ENCODE measurements at regions not wholly inside any gene's neighbourhood (a gene's known extent, or its start where the extent isn't known, plus 50 kb on each side); places are given as distances from the start of the nearest gene placed in this dataset.

- H3K36me3 ChIP-seq (ENCODE audit: control insufficient read depth, insufficient read depth, low read length): no peaks in the 10 kb centered on the region
- no peaks in the 10 kb centered on the region for H3K27me3 ChIP-seq (replicated peaks; ENCODE audit: control insufficient read depth, insufficient read depth, low read length)
- H3K4me3 ChIP-seq (ENCODE audit: low read depth, low read length): no peak overlapping the region
- TF ChIP-seq CTCF (IDR thresholded peaks at IDR 0.05; ENCODE audit: insufficient read depth in 1 of 2, low read depth in 1 of 2, low read length in 1 of 2, severe bottlenecking in 1 of 2, unreplicated experiment in 1 of 2): no peak
- no peaks in the 10 kb centered on the region for H3K9me3 ChIP-seq
- H3K27ac Mint-ChIP-seq (ENCODE audit: unreplicated experiment): no peak overlapping the region
- H3K4me3 Mint-ChIP-seq (ENCODE audit: unreplicated experiment): no peak overlapping the region
- BruUV-seq (replicated peaks): no TSS peak
- H3K36me3 Mint-ChIP-seq (ENCODE audit: insufficient read depth, unreplicated experiment): no peaks in the 10 kb centered on the region
- intact Hi-C loops (cut with micrococcal nuclease; ENCODE audit: unreplicated experiment): no loop called here
- POLR2A ChIA-PET: interaction anchor here (0.7 kb wide), 1 partner anchor 504 kb away, joined by 3 read pairs; no protein-coding TSS in a partner anchor
- H3K4me1 ChIP-seq: no peaks in the 10 kb centered on the region; the same call in 1 of the 2 replicates
- no peaks in the 10 kb centered on the region for H3K9me3 Mint-ChIP-seq (ENCODE audit: unreplicated experiment)
- peaks cover 9% of the 10 kb centered on the region for H3K27me3 Mint-ChIP-seq (ENCODE audit: insufficient read depth, unreplicated experiment)
- CTCF ChIA-PET: no interaction called here
- DNase-seq: no peak
- no peaks in the 10 kb centered on the region for H3K4me1 Mint-ChIP-seq (ENCODE audit: low read depth, unreplicated experiment)
These were observed 280.8 kb upstream of the ROPN1 start for GRCh38 chr3:124272605-124273151.

DNA sequence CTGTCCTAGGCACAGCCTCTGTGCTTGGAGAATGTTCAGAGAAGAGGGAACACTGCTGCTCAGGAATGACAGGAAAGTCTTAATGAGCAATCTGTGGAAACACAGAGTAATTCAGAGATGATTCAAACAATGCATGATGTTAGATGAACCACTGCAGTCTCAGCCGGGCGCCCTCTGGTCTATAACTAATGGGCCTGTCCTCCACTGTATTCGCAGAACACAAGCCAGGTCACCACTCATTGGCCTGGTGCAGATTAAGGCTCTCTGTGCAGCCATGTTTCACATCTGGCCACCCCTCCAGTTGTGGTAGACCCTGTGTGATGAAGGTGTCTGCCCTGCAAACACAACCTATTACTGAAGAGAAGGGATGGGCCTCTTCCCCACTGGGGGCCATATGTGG is 281.7 kb upstream of the ROPN1 start:
- Histone ChIP-seq H3K27me3 (replicated peaks; ENCODE audit: control insufficient read depth, insufficient read depth, low read length) (no peaks in the 10 kb centered on the region), H3K4me3 (ENCODE audit: low read depth, low read length) (no peak overlapping the region), H3K36me3 (ENCODE audit: control insufficient read depth, insufficient read depth, low read length) (no peaks in the 10 kb centered on the region), H3K4me1 (no peaks in the 10 kb centered on the region; the same call in 1 of the 2 replicates), H3K9me3 (no peaks in the 10 kb centered on the region)
- H3K36me3 Mint-ChIP-seq (ENCODE audit: insufficient read depth, unreplicated experiment): no peaks in the 10 kb centered on the region
- no peak overlapping the region for H3K4me3 Mint-ChIP-seq (ENCODE audit: unreplicated experiment)
- intact Hi-C loops (cut with micrococcal nuclease; ENCODE audit: unreplicated experiment): no loop called here
- CTCF ChIA-PET: no interaction called here
- no peaks in the 10 kb centered on the region for H3K9me3 Mint-ChIP-seq (ENCODE audit: unreplicated experiment)
- TF ChIP-seq CTCF (IDR thresholded peaks at IDR 0.05; ENCODE audit: insufficient read depth in 1 of 2, low read depth in 1 of 2, low read length in 1 of 2, severe bottlenecking in 1 of 2, unreplicated experiment in 1 of 2): no peak
- H3K27me3 Mint-ChIP-seq (ENCODE audit: insufficient read depth, unreplicated experiment): peaks cover 9% of the 10 kb centered on the region
- no peaks in the 10 kb centered on the region for H3K4me1 Mint-ChIP-seq (ENCODE audit: low read depth, unreplicated experiment)
- no peak for DNase-seq
- H3K27ac Mint-ChIP-seq (ENCODE audit: unreplicated experiment): no peak overlapping the region
- POLR2A ChIA-PET: no interaction called here
- no TSS peak for BruUV-seq (replicated peaks)

DNA sequence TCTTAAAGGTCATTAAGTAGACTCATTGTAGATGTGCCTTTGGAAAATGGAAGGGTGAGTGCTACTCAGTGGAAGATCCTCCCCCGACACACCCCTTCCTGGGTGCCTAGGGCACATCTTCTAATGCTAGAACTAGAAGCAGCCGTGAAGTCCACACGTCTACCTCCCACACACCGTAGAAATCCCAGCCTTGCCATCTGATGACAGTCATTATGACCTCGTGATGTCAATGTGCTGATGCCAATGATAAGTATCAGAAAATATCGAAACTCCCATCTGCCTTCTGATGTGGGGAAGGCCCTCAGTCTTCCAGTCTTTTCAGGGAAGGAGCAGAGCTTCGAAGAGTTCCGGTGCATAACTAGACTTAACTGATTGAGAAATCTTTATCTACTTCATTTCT is 282.1 kb upstream of the ROPN1 start:
- no peaks in the 10 kb centered on the region for H3K27me3 ChIP-seq (replicated peaks; ENCODE audit: control insufficient read depth, insufficient read depth, low read length)
- ChIA-PET POLR2A (no interaction called here), CTCF (no interaction called here)
- H3K4me3 ChIP-seq (ENCODE audit: low read depth, low read length): no peak overlapping the region
- H3K9me3 ChIP-seq: no peaks in the 10 kb centered on the region
- Mint-ChIP-seq H3K27me3 (ENCODE audit: insufficient read depth, unreplicated experiment) (peaks cover 9% of the 10 kb centered on the region), H3K4me3 (ENCODE audit: unreplicated experiment) (no peak overlapping the region), H3K27ac (ENCODE audit: unreplicated experiment) (no peak overlapping the region), H3K36me3 (ENCODE audit: insufficient read depth, unreplicated experiment) (no peaks in the 10 kb centered on the region), H3K9me3 (ENCODE audit: unreplicated experiment) (no peaks in the 10 kb centered on the region), H3K4me1 (ENCODE audit: low read depth, unreplicated experiment) (no peaks in the 10 kb centered on the region)
- intact Hi-C loops (cut with micrococcal nuclease; ENCODE audit: unreplicated experiment): no loop called here
- TF ChIP-seq CTCF (IDR thresholded peaks at IDR 0.05; ENCODE audit: insufficient read depth in 1 of 2, low read depth in 1 of 2, low read length in 1 of 2, severe bottlenecking in 1 of 2, unreplicated experiment in 1 of 2): no peak
- H3K36me3 ChIP-seq (ENCODE audit: control insufficient read depth, insufficient read depth, low read length): no peaks in the 10 kb centered on the region
- no peak for DNase-seq
- no TSS peak for BruUV-seq (replicated peaks)
- H3K4me1 ChIP-seq: no peaks in the 10 kb centered on the region; the same call in 1 of the 2 replicates
